LNCAP (cell line): ENCODE measurements at regions not wholly inside any gene's neighbourhood (a gene's known extent, or its start where the extent isn't known, plus 50 kb on each side); places are given as distances from the start of the nearest gene placed in this dataset.

Experiments used
- CTCF ChIP-seq: fragments of 450-650 bp; IDR thresholded peaks from 2 replicates; pipeline ENCODE4 v1.5.1; 2017; ENCODE audit warnings: mild to moderate bottlenecking

GRCh38 chr3:13152826-13153710 lies 79.8 kb upstream of the IQSEC1 start:
- TF ChIP-seq CTCF, result no peak

- no peak for TF ChIP-seq CTCF
These were observed 77.4 kb upstream of the IQSEC1 start for GRCh38 chr3:13150624-13151023.

GRCh38 chr3:13149330-13150108 lies 76.3 kb upstream of the IQSEC1 start:
- no peak for TF ChIP-seq CTCF

- no peak for TF ChIP-seq CTCF
These were observed 75.5 kb upstream of the IQSEC1 start for GRCh38 chr3:13148561-13149329.

- no peak for TF ChIP-seq CTCF
These were observed 74.9 kb upstream of the IQSEC1 start for GRCh38 chr3:13148126-13148525.

- TF ChIP-seq CTCF, result no peak
These were observed 74.1 kb upstream of the IQSEC1 start for GRCh38 chr3:13147344-13147743.

- TF ChIP-seq CTCF, result no peak
These were observed 73.5 kb upstream of the IQSEC1 start for GRCh38 chr3:13146643-13147143.
